GM20431 (cell line): ENCODE measurements at regions not wholly inside any gene's neighbourhood (a gene's known extent, or its start where the extent isn't known, plus 50 kb on each side); places are given as distances from the start of the nearest gene placed in this dataset.

Experiments
- in situ Hi-C: fragments of 300-500 bp; cut with MseI, MboI; formaldehyde crosslinking; loops from one replicate; pipeline ENCODE4 v1.15.0; 2020; ENCODE audit warnings: low sequenced_read_pairs; ENCODE audit not compliant: unreplicated experiment

GRCh38 chr9:16214677-16215352, 655.7 kb downstream of the BNC2 start:
- in situ Hi-C loops, result no loop called here

GRCh38 chr9:16215353-16215680, 655.2 kb downstream of the BNC2 start:
- in situ Hi-C loops, result no loop called here

DNA sequence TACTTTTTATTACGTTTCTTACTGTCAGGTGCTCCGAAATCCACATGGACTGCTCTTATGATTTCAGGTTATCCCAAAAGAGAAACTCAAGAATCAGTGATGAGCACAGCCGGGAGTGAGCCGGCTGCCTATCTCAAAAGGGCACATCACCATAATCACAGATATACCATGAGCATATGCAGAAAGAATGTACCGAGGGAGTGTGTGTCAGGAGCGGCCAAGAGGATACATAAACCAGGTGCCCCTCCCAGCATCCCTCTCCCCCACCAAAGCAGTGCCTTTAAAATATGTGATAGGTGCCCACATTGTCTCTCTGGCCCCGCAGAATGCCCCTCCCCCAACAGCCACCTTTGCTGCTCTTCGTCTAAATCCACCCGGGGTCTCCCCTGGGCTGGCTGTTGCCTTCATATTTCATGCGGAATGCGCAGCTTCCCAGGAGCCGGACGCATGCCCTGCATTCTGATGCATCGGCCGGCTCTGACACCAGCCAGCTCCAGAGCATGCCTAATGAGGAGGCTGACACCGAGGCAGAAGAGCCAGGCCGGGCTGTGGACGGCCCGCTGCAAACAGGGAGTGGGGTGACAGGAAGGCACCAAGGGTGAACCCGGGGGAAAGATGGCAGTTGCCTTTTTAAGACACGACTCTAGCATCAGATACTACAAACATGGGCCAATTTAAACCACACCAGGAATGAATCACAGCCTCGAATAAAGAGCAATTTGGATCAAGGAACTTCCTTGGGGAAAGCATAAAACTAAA, 652.3 kb downstream of the BNC2 start:
- in situ Hi-C loops, result no loop called here

- in situ Hi-C loops, result no loop called here
Observed at GRCh38 chr9:16221366-16221765, 649.1 kb downstream of the BNC2 start.

GRCh38 chr9:16221822-16222547, 648.5 kb downstream of the BNC2 start:
- in situ Hi-C loops, result no loop called here

GRCh38 chr9:16223074-16223871, 647.2 kb downstream of the BNC2 start:
- in situ Hi-C loops, result no loop called here

- in situ Hi-C loops, result no loop called here
Observed at GRCh38 chr9:16230731-16231130, 639.7 kb downstream of the BNC2 start.

DNA sequence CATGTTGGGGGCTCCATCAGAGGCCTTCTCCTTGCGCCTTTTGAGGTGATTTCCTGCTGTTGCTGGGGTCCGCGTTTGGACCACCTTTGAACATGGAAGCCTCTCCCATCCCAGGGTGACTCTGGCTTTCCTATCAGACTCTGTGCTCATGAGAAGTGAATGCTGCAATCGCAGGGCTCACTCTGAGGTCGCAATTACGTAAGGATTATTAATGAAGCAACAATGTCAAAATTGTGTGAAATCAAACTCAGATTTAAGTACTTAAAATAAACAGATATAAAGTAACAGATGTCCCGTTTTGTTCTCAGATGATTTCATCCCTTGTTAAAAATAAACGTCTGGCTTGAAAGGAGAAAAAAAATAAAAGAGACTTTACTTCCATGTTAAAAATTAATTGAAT, 634.2 kb downstream of the BNC2 start:
- in situ Hi-C loops, result no loop called here

- in situ Hi-C loops, result no loop called here
Observed at GRCh38 chr9:16236882-16237281, 633.6 kb downstream of the BNC2 start.

DNA sequence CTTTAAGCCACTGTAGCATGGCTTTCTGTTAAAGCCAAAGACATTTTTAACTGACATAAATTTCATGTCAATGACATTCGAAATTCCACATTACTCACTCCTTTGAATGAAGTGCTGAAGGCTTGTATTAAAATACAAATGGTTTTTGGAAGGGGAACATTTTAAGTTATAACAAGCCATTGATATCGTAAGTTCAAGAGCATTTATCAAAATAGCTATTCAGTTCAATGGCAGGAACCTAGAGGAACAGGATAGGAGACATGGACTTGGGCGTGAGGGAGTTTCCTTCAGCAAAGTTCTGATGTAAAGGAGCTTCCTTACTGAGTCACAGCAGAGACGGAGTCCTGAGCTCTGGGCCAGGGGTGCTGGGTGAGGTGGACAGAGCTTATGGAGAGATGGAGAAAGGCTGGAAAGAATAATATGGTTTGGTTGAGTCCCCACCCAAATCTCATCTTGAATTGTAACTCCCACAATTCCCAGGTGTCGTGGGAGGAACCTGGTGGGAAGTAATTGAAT, 631.8 kb downstream of the BNC2 start:
- in situ Hi-C loops, result no loop called here

- in situ Hi-C loops, result no loop called here
Observed at GRCh38 chr9:16241231-16241630, 629.2 kb downstream of the BNC2 start.

- in situ Hi-C loops, result no loop called here
Observed at GRCh38 chr9:16243798-16244197, 626.7 kb downstream of the BNC2 start.

DNA sequence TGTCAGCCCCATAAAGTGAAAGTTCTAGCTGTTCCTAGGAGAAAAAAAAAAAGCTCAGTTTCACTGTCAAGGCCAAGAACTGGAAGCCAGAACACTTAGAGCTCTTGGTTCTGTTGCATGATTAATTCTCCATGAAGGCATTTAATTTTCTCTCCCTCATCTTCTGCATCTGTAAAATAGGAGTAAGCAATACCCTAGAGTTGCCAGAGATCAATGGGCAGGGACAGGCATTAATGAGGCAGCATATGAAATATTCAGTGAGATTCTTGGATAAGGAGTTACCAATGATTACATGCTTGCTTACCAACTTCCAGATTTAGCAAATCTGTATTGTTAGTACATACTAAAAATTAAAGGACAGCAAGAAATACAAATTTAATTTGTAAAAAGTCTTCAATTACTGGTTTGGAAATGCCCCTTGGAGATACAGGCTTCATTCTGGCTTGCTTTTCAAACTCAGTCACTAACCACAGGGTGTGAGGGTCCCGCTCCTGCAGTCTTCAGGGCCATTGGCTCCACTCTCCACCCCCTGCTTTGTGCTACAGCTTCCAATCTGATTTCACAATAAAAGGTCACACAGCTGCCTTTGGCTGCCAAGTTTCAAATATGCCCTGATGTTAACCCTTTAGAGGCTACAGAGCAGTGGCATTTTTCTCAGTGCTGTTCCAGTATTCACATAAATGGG, 624.6 kb downstream of the BNC2 start:
- in situ Hi-C loops, result no loop called here

GRCh38 chr9:16246785-16247184, 623.7 kb downstream of the BNC2 start:
- in situ Hi-C loops, result no loop called here

- in situ Hi-C loops, result no loop called here
Observed at GRCh38 chr9:16247188-16247875, 623.1 kb downstream of the BNC2 start.

DNA sequence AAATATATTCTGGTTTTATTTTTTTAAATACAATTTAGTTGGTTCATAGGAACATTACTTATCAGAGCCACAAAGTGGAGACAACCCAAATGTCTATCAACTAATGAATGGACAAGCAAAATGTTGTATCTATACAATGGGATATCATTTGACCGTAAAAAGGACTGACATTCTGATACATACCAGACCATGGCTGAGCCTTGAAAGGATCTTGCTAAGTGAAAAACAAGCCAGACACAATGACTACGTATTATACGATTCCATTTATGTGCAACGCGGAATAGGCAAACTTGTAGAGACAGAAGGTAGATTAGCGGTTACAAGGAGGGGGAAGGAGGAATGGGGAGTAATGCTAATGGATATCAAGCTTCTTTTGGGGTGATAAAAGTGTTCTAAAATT, 621.6 kb downstream of the BNC2 start:
- in situ Hi-C loops, result no loop called here

DNA sequence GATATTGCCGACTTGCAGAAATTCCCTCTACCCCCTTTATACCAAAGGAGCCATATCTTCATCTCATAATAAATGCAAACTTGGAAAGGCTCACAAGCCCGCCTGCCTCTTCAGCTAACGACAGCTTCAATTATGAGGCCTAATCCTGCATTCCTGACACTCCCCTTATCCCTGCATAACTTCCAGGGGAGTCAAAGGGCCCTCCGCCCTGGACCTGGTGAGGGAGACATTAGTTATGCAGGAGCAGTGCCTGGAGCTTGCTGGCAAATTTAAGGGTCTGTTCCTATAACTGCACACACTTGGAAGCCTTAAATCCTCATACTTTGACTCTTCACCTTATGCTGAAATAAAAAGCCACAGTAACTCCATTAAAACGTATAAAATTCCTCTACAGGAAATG, 617.9 kb downstream of the BNC2 start:
- in situ Hi-C loops, result no loop called here

- in situ Hi-C loops, result no loop called here
Observed at GRCh38 chr9:16254674-16255073, 615.8 kb downstream of the BNC2 start.

- in situ Hi-C loops, result no loop called here
Observed at GRCh38 chr9:16255217-16255616, 615.3 kb downstream of the BNC2 start.
